ENCODE measurements at regions not wholly inside any gene's neighbourhood (a gene's known extent, or its start where the extent isn't known, plus 50 kb on each side); places are given as distances from the start of the nearest gene placed in this dataset.

DNA sequence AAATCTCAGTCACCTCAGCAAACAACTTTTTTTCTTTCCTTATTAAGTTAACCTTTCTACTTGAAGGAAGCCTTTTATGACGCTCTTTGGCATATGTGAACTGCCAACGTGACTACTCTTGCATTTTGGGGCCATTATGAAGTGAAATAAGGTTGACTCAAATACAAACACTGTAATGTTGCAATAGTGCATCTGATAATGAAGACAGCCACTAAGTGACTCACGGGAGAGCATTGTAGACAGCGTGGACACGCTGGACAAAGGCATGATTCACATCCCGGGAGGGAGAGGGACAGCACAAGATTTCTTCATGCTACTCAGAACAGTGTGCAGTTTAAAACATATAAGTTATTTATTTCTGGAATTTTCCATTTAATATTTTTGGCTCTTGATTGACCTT is 560.8 kb downstream of the ETS1 start:
- Histone ChIP-seq H3K4me1 (ENCODE audit: low read length) (no peaks in the 10 kb centered on the region), H3K9me2 (replicated peaks; ENCODE audit: insufficient read depth, low read length) (no peaks in the 10 kb centered on the region), H3K9ac (ENCODE audit: low read length) (no peak overlapping the region), H3K27me3 (ENCODE audit: low read length) (no peaks in the 10 kb centered on the region), H2AFZ (ENCODE audit: low read length) (no peak overlapping the region), H4K20me1 (ENCODE audit: insufficient read depth, low read depth, low read length) (no peaks in the 10 kb centered on the region), H3K79me2 (ENCODE audit: low read length) (no peaks in the 10 kb centered on the region), H3K9me3 (ENCODE audit: low read length) (no peaks in the 10 kb centered on the region), H3K27ac (ENCODE audit: low read length) (no peak overlapping the region), H3K4me3 (ENCODE audit: low read length) (no peak overlapping the region), H3K36me3 (ENCODE audit: insufficient read depth, low read length) (no peaks in the 10 kb centered on the region), H3K4me2 (ENCODE audit: low read depth, low read length, poor library complexity, severe bottlenecking) (no peak overlapping the region)
- no peak for DNase-seq

DNA sequence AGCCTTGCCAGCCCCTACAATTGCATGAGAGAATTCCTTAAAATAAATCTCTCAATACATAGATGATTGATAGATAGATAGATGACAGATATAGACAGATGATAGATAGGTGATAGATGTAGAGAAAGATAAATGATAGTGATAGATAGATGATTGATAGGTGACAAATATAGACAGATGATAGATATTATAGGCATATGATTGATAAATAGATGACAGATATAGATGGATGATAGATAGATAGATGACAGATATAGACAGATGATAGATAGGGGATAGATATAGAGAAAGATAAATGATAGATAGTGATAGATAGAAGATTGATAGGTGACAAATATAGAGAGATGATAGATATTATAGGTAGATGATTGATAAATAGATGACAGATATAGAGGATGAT is 564.6 kb downstream of the ETS1 start:
- no peak for DNase-seq
- Histone ChIP-seq H3K79me2 (ENCODE audit: low read length) (no peaks in the 10 kb centered on the region), H3K9me2 (replicated peaks; ENCODE audit: insufficient read depth, low read length) (no peaks in the 10 kb centered on the region), H3K36me3 (ENCODE audit: insufficient read depth, low read length) (no peaks in the 10 kb centered on the region), H3K4me2 (ENCODE audit: low read depth, low read length, poor library complexity, severe bottlenecking) (no peak overlapping the region), H4K20me1 (ENCODE audit: insufficient read depth, low read depth, low read length) (no peaks in the 10 kb centered on the region), H3K4me3 (ENCODE audit: low read length) (no peak overlapping the region), H3K27ac (ENCODE audit: low read length) (no peak overlapping the region), H3K9me3 (ENCODE audit: low read length) (no peaks in the 10 kb centered on the region), H3K9ac (ENCODE audit: low read length) (no peak overlapping the region), H3K4me1 (ENCODE audit: low read length) (no peaks in the 10 kb centered on the region), H3K27me3 (ENCODE audit: low read length) (no peaks in the 10 kb centered on the region), H2AFZ (ENCODE audit: low read length) (no peak overlapping the region)

DNA sequence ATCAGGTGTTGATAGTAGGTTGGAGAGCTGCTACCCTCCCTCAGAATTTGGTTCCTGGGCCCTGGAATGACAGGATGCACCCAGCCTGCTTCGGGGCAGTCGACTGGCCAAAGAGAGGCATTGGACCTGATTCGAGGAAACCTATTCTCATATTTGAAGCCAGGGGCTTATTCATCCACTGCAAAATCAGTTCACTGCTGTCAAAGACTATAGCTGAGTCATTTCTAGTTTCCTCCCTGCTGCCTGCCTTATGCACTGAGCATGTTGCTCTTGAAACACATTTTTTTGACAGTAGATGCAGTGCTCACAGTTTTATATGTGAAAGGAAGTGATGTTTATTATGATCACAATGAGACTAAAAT is 565.4 kb downstream of the ETS1 start:
- H3K4me3 ChIP-seq (ENCODE audit: low read length), result no peak overlapping the region
- no peaks in the 10 kb centered on the region for H3K9me2 ChIP-seq (replicated peaks; ENCODE audit: insufficient read depth, low read length)
- no peaks in the 10 kb centered on the region for H3K79me2 ChIP-seq (ENCODE audit: low read length)
- no peak overlapping the region for H3K27ac ChIP-seq (ENCODE audit: low read length)
- H3K9ac ChIP-seq (ENCODE audit: low read length), result no peak overlapping the region
- H2AFZ ChIP-seq (ENCODE audit: low read length), result no peak overlapping the region
- H3K27me3 ChIP-seq (ENCODE audit: low read length), result no peaks in the 10 kb centered on the region
- no peaks in the 10 kb centered on the region for H4K20me1 ChIP-seq (ENCODE audit: insufficient read depth, low read depth, low read length)
- H3K9me3 ChIP-seq (ENCODE audit: low read length), result no peaks in the 10 kb centered on the region
- no peak for DNase-seq
- H3K4me1 ChIP-seq (ENCODE audit: low read length), result no peaks in the 10 kb centered on the region
- no peak overlapping the region for H3K4me2 ChIP-seq (ENCODE audit: low read depth, low read length, poor library complexity, severe bottlenecking)
- no peaks in the 10 kb centered on the region for H3K36me3 ChIP-seq (ENCODE audit: insufficient read depth, low read length)

DNA sequence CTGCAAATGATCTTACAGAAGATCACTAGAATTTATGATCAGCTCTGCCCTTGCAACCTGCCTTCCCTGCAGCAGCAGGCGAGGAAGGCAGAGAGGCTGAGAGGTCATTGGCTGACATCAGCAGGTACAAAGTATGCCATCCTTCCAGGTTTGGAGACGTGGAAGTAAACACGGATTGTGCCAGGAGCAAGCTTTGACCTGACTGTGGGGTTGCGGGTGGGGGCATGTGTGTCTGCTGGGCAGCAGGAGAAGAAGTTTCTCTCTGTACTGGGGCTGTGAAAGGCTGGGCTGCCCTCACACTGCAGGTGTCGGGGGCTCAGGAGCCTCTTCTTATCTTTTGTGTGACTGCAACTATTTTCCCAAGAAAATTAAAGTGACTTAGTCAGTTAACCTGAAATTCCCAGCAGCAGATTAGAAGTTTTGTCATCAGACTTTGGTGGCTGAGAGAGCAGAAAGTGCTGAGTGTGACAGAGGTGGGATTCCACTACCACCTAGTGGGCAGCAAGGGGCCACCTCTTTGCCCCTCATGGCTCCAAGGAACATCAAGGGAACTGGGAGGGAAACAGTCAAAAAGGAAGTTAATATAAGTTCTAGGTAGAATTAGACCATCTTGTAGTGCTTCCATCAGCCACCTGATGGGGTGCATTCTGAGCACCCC is 565.9 kb downstream of the ETS1 start:
- Histone ChIP-seq H3K79me2 (ENCODE audit: low read length) (no peaks in the 10 kb centered on the region), H3K4me3 (ENCODE audit: low read length) (no peak overlapping the region), H2AFZ (ENCODE audit: low read length) (no peak overlapping the region), H3K36me3 (ENCODE audit: insufficient read depth, low read length) (no peaks in the 10 kb centered on the region), H4K20me1 (ENCODE audit: insufficient read depth, low read depth, low read length) (no peaks in the 10 kb centered on the region), H3K4me2 (ENCODE audit: low read depth, low read length, poor library complexity, severe bottlenecking) (no peak overlapping the region), H3K27me3 (ENCODE audit: low read length) (no peaks in the 10 kb centered on the region), H3K9ac (ENCODE audit: low read length) (no peak overlapping the region), H3K9me2 (replicated peaks; ENCODE audit: insufficient read depth, low read length) (no peaks in the 10 kb centered on the region), H3K9me3 (ENCODE audit: low read length) (no peaks in the 10 kb centered on the region), H3K4me1 (ENCODE audit: low read length) (no peaks in the 10 kb centered on the region), H3K27ac (ENCODE audit: low read length) (no peak overlapping the region)
- no peak for DNase-seq

DNA sequence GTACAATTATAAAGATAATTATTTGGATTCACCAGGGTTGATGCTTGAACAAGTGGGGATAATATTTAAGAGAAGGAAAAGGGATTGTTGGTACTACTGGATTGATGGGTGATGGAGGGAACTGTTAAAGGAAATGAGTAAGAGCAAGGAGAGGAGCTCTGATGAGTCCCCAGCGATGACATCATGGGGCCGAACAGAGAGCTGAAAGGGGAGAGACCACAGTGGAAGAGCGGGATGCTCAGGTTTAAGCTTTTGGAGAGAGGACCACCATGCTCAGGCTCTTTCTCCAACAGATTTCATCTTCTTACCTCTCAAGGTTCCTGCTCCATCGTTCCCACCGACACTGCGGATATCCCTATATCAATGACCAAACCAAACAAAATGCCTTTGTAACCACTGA is 568.7 kb downstream of the ETS1 start:
- Histone ChIP-seq H2AFZ (ENCODE audit: low read length) (no peak overlapping the region), H3K27me3 (ENCODE audit: low read length) (no peaks in the 10 kb centered on the region), H3K9me3 (ENCODE audit: low read length) (no peaks in the 10 kb centered on the region), H4K20me1 (ENCODE audit: insufficient read depth, low read depth, low read length) (no peaks in the 10 kb centered on the region), H3K36me3 (ENCODE audit: insufficient read depth, low read length) (no peaks in the 10 kb centered on the region), H3K27ac (ENCODE audit: low read length) (no peak overlapping the region), H3K79me2 (ENCODE audit: low read length) (no peaks in the 10 kb centered on the region), H3K4me3 (ENCODE audit: low read length) (no peak overlapping the region), H3K4me1 (ENCODE audit: low read length) (no peaks in the 10 kb centered on the region), H3K9me2 (replicated peaks; ENCODE audit: insufficient read depth, low read length) (no peaks in the 10 kb centered on the region), H3K4me2 (ENCODE audit: low read depth, low read length, poor library complexity, severe bottlenecking) (no peak overlapping the region), H3K9ac (ENCODE audit: low read length) (no peak overlapping the region)
- no peak for DNase-seq

DNA sequence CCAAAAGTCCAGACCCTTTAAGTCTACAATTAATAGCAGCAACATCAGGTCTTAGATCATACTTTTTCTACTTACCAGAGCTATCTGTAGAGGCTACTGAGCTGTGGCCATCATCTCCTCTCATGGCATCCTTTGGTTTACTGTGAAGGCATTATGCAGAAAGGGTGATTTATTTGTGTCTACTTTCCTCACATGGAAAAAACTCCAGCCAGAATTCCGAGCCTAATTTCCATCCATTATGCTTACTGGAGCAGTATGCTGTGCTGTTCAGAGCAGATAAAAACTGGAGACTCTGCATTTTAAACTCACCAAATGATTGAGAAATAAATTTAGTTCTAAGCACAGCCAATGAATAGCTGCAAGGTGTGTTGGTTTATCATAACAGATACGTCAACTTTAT is 581.8 kb downstream of the ETS1 start:
- Histone ChIP-seq H2AFZ (ENCODE audit: low read length) (no peak overlapping the region), H3K79me2 (ENCODE audit: low read length) (no peaks in the 10 kb centered on the region), H3K9me3 (ENCODE audit: low read length) (no peaks in the 10 kb centered on the region), H3K4me1 (ENCODE audit: low read length) (no peaks in the 10 kb centered on the region), H3K4me2 (ENCODE audit: low read depth, low read length, poor library complexity, severe bottlenecking) (no peak overlapping the region), H3K9ac (ENCODE audit: low read length) (no peak overlapping the region), H3K27me3 (ENCODE audit: low read length) (no peaks in the 10 kb centered on the region), H3K4me3 (ENCODE audit: low read length) (no peak overlapping the region), H4K20me1 (ENCODE audit: insufficient read depth, low read depth, low read length) (no peaks in the 10 kb centered on the region), H3K9me2 (replicated peaks; ENCODE audit: insufficient read depth, low read length) (no peaks in the 10 kb centered on the region), H3K36me3 (ENCODE audit: insufficient read depth, low read length) (no peaks in the 10 kb centered on the region), H3K27ac (ENCODE audit: low read length) (no peak overlapping the region)
- DNase-seq, result no peak

DNA sequence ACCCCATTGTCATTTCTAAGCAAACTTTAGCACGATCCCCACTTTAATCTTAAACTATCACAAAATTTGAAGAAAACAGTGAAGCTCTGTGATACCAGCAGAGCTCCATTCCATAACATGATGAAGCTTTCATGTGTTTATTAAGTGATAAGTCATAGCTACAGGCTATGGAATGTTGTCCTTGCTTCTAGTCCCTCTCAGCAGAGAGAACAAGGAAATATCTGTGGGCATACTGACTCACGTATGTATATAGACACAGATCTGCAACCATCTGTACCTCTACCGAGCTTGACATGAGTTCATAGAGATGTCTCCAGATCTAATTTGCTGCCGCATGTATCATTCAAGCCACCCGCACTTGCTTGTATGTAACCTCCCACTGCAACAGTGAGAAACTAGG is 588.9 kb downstream of the ETS1 start:
- H3K27ac ChIP-seq (ENCODE audit: low read length), result no peak overlapping the region
- DNase-seq, result no peak
- H3K79me2 ChIP-seq (ENCODE audit: low read length), result no peaks in the 10 kb centered on the region
- H3K4me3 ChIP-seq (ENCODE audit: low read length), result no peak overlapping the region
- H4K20me1 ChIP-seq (ENCODE audit: insufficient read depth, low read depth, low read length), result no peaks in the 10 kb centered on the region
- H3K4me1 ChIP-seq (ENCODE audit: low read length), result no peaks in the 10 kb centered on the region
- no peaks in the 10 kb centered on the region for H3K36me3 ChIP-seq (ENCODE audit: insufficient read depth, low read length)
- no peaks in the 10 kb centered on the region for H3K9me3 ChIP-seq (ENCODE audit: low read length)
- H3K27me3 ChIP-seq (ENCODE audit: low read length), result no peaks in the 10 kb centered on the region
- H3K9ac ChIP-seq (ENCODE audit: low read length), result no peak overlapping the region
- no peak overlapping the region for H2AFZ ChIP-seq (ENCODE audit: low read length)
- no peak overlapping the region for H3K4me2 ChIP-seq (ENCODE audit: low read depth, low read length, poor library complexity, severe bottlenecking)
- no peaks in the 10 kb centered on the region for H3K9me2 ChIP-seq (replicated peaks; ENCODE audit: insufficient read depth, low read length)

DNA sequence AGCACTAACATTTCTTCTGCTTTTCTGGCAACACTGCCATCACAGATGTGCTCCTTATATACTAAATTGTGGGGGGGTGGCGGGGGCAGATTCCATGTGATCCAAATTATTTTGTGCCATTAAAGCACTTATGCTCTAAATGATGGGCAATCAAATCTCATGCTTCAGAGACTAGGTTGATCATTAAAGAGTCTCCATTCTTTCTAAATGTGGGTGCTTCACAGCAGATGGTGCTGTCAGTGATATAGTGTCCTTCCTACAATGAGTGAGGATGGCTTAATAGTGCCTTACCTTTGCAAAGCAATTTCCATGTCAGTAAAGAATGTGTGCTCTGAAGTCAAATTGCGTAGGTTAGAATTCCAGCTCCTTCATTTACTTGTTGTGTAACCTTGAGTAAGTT is 589.8 kb downstream of the ETS1 start:
- Histone ChIP-seq H3K9me3 (ENCODE audit: low read length) (no peaks in the 10 kb centered on the region), H2AFZ (ENCODE audit: low read length) (no peak overlapping the region), H3K27ac (ENCODE audit: low read length) (no peak overlapping the region), H3K4me1 (ENCODE audit: low read length) (no peaks in the 10 kb centered on the region), H3K4me2 (ENCODE audit: low read depth, low read length, poor library complexity, severe bottlenecking) (no peak overlapping the region), H3K9ac (ENCODE audit: low read length) (no peak overlapping the region), H3K79me2 (ENCODE audit: low read length) (no peaks in the 10 kb centered on the region), H3K27me3 (ENCODE audit: low read length) (no peaks in the 10 kb centered on the region), H3K4me3 (ENCODE audit: low read length) (no peak overlapping the region), H3K36me3 (ENCODE audit: insufficient read depth, low read length) (no peaks in the 10 kb centered on the region), H3K9me2 (replicated peaks; ENCODE audit: insufficient read depth, low read length) (no peaks in the 10 kb centered on the region), H4K20me1 (ENCODE audit: insufficient read depth, low read depth, low read length) (no peaks in the 10 kb centered on the region)
- DNase-seq, result no peak

DNA sequence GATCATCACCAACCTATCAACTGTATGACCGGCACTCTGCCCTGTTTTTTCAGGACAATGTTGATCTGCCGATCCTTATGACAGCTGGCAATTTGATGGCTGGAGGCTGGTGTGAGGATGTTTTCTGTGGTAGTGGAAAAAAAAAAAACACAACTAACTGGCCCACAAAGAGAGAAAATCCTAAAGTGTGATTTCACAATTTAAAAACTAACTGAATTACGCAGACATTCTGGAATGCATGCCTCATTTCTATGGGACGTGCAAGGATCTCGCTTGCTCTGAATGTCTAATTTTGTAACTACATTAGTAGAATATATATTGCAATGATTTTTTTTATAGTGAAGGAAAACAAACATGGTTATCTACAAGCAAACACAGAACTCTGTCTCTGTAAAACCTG is 590.5 kb downstream of the ETS1 start:
- Histone ChIP-seq H3K9ac (ENCODE audit: low read length) (no peak overlapping the region), H4K20me1 (ENCODE audit: insufficient read depth, low read depth, low read length) (no peaks in the 10 kb centered on the region), H3K27ac (ENCODE audit: low read length) (no peak overlapping the region), H3K9me3 (ENCODE audit: low read length) (no peaks in the 10 kb centered on the region), H3K4me1 (ENCODE audit: low read length) (no peaks in the 10 kb centered on the region), H3K36me3 (ENCODE audit: insufficient read depth, low read length) (no peaks in the 10 kb centered on the region), H3K4me3 (ENCODE audit: low read length) (no peak overlapping the region), H3K79me2 (ENCODE audit: low read length) (no peaks in the 10 kb centered on the region), H3K9me2 (replicated peaks; ENCODE audit: insufficient read depth, low read length) (no peaks in the 10 kb centered on the region), H3K4me2 (ENCODE audit: low read depth, low read length, poor library complexity, severe bottlenecking) (no peak overlapping the region), H2AFZ (ENCODE audit: low read length) (no peak overlapping the region), H3K27me3 (ENCODE audit: low read length) (no peaks in the 10 kb centered on the region)
- no peak for DNase-seq

Data from Karpas-422 (cell line).